ENCODE measurements at regions not wholly inside any gene's neighbourhood (a gene's known extent, or its start where the extent isn't known, plus 50 kb on each side); places are given as distances from the start of the nearest gene placed in this dataset.

DNA sequence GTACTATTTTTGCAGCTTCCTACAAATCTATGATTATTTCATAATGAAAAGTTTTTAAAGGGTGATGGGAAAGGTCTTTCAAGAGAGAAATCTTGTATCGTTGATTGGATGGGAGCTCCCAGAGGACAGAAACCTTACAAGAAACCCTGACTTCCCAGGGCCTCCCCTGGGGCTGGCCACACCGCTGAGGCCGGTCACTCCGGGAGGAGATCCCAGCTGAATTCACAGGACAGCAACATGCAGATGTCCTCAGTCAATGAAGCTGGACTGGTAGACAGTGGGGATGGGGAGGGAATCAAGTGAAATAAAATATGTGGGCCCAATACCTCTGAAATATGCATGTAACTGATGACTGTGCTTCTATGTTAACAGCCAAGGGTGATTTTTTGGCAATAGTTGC, 135.6 kb downstream of the TFCP2L1 start:
- H3K27me3 ChIP-seq = no peaks in the 10 kb centered on the region
- 93% methylated on average over 4 of the region's 4 CpGs for WGBS (ENCODE audit: low lambda C conversion rate, missing lambda C conversion rate)

DNA sequence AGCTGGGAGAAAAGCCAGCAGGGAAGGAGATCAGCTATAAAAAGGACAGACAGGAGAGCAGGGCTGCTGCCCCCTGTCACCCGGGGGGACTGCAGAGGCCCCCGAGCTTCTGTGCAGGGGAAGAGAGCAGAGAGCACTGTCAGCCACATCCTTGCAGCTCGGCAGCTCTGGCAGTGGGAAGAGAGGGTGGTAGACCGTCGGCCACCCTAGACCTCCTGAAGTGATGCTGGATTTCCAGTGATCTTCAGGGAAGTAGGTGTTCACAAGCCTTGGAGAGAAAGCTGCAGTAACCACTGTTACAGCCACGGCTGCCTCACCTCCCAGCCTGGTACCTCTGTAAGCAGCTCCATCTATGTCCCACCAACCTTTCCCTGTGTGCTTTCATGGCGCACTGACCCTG, 134.9 kb downstream of the TFCP2L1 start:
- 70% methylated on average over 7 of the region's 7 CpGs for WGBS (ENCODE audit: low lambda C conversion rate, missing lambda C conversion rate)
- no peak overlapping the region for H3K4me2 ChIP-seq
- no peak for DNase-seq (ENCODE audit: low spot score)
- no peak overlapping the region for H3K27ac ChIP-seq
- no peak overlapping the region for H3K4me3 ChIP-seq
- no peaks in the 10 kb centered on the region for H3K36me3 ChIP-seq (replicated peaks; ENCODE audit: insufficient read depth, low read depth)
- H4K20me1 ChIP-seq (ENCODE audit: insufficient read depth, poor library complexity, severe bottlenecking) = no peaks in the 10 kb centered on the region
- no peaks in the 10 kb centered on the region for H3K9me2 ChIP-seq (replicated peaks; ENCODE audit: insufficient read depth)
- H3K27me3 ChIP-seq = no peaks in the 10 kb centered on the region
- H2AFZ ChIP-seq = no peak overlapping the region
- H3K79me2 ChIP-seq = no peaks in the 10 kb centered on the region
- TF ChIP-seq, protein P1, sequence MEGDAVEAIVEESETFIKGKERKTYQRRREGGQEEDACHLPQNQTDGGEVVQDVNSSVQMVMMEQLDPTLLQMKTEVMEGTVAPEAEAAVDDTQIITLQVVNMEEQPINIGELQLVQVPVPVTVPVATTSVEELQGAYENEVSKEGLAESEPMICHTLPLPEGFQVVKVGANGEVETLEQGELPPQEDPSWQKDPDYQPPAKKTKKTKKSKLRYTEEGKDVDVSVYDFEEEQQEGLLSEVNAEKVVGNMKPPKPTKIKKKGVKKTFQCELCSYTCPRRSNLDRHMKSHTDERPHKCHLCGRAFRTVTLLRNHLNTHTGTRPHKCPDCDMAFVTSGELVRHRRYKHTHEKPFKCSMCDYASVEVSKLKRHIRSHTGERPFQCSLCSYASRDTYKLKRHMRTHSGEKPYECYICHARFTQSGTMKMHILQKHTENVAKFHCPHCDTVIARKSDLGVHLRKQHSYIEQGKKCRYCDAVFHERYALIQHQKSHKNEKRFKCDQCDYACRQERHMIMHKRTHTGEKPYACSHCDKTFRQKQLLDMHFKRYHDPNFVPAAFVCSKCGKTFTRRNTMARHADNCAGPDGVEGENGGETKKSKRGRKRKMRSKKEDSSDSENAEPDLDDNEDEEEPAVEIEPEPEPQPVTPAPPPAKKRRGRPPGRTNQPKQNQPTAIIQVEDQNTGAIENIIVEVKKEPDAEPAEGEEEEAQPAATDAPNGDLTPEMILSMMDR (IDR thresholded peaks at IDR 0.05; ENCODE audit: poor library complexity) = no peak
- TF ChIP-seq EZH2 (IDR thresholded peaks at IDR 0.05; ENCODE audit: borderline replicate concordance) (no peak), EZH2phosphoT487 (IDR thresholded peaks at IDR 0.05; ENCODE audit: low read depth, severe bottlenecking, unreplicated experiment) (no peak)
- no peaks in the 10 kb centered on the region for H3K9me3 ChIP-seq (ENCODE audit: low read depth)
- H3K4me1 ChIP-seq (ENCODE audit: insufficient read depth) = no peaks in the 10 kb centered on the region

More for the DNA sequence above, 135.6 kb downstream of the TFCP2L1 start:
- H3K4me1 ChIP-seq (ENCODE audit: insufficient read depth) = no peaks in the 10 kb centered on the region
- TF ChIP-seq, protein P1 (IDR thresholded peaks at IDR 0.05; ENCODE audit: poor library complexity) = no peak
- TF ChIP-seq EZH2 (IDR thresholded peaks at IDR 0.05; ENCODE audit: borderline replicate concordance) = no peak
- TF ChIP-seq EZH2phosphoT487 (IDR thresholded peaks at IDR 0.05; ENCODE audit: low read depth, severe bottlenecking, unreplicated experiment) = no peak
- no peak for DNase-seq (ENCODE audit: low spot score)
- H3K27ac ChIP-seq = no peak overlapping the region
- no peaks in the 10 kb centered on the region for H3K9me2 ChIP-seq (replicated peaks; ENCODE audit: insufficient read depth)
- no peaks in the 10 kb centered on the region for H3K9me3 ChIP-seq (ENCODE audit: low read depth)
- no peak overlapping the region for H2AFZ ChIP-seq
- H3K4me3 ChIP-seq = no peak overlapping the region
- H3K79me2 ChIP-seq = no peaks in the 10 kb centered on the region
- no peaks in the 10 kb centered on the region for H3K36me3 ChIP-seq (replicated peaks; ENCODE audit: insufficient read depth, low read depth)
- no peak overlapping the region for H3K4me2 ChIP-seq
- no peaks in the 10 kb centered on the region for H4K20me1 ChIP-seq (ENCODE audit: insufficient read depth, poor library complexity, severe bottlenecking)

DNA sequence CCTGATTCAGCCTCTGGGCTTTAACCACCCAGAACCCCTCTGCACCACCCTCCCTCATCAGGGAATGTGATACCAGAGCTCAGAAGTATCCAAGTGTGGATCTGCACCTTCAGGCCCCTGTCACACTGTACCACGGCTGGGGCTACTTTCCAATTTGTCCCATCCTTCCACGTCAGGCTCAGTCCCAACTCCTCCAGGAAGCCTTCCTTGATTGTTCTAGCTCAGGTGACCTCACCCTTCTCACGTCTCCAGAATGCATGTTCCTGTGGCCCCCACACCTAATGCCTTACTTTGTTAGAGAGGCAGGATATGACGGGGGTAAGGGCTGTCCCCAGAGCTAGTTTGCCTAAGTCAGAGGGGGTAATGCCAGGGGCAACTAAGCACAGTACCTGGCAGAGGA, 134.3 kb downstream of the TFCP2L1 start:
- DNase-seq (ENCODE audit: low spot score) = no peak
- H3K9me3 ChIP-seq (ENCODE audit: low read depth) = no peaks in the 10 kb centered on the region
- TF ChIP-seq EZH2phosphoT487 (IDR thresholded peaks at IDR 0.05; ENCODE audit: low read depth, severe bottlenecking, unreplicated experiment) (no peak), EZH2 (IDR thresholded peaks at IDR 0.05; ENCODE audit: borderline replicate concordance) (no peak)
- TF ChIP-seq, protein P1 (IDR thresholded peaks at IDR 0.05; ENCODE audit: poor library complexity) = no peak
- H3K79me2 ChIP-seq = no peaks in the 10 kb centered on the region
- no peaks in the 10 kb centered on the region for H3K9me2 ChIP-seq (replicated peaks; ENCODE audit: insufficient read depth)
- H3K4me2 ChIP-seq = no peak overlapping the region
- H3K4me3 ChIP-seq = no peak overlapping the region
- WGBS (ENCODE audit: low lambda C conversion rate, missing lambda C conversion rate) = 84% methylated on average over 4 of the region's 4 CpGs
- no peaks in the 10 kb centered on the region for H3K27me3 ChIP-seq
- no peaks in the 10 kb centered on the region for H3K4me1 ChIP-seq (ENCODE audit: insufficient read depth)
- no peaks in the 10 kb centered on the region for H3K36me3 ChIP-seq (replicated peaks; ENCODE audit: insufficient read depth, low read depth)
- H4K20me1 ChIP-seq (ENCODE audit: insufficient read depth, poor library complexity, severe bottlenecking) = no peaks in the 10 kb centered on the region
- H3K27ac ChIP-seq = no peak overlapping the region
- no peak overlapping the region for H2AFZ ChIP-seq
